ENCODE measurements at regions not wholly inside any gene's neighbourhood (a gene's known extent, or its start where the extent isn't known, plus 50 kb on each side); places are given as distances from the start of the nearest gene placed in this dataset.

- no peak for TF ChIP-seq CTCF (IDR thresholded peaks at IDR 0.05)
- TF ChIP-seq POLR2A (IDR thresholded peaks at IDR 0.05) = no peak
These were observed 605.5 kb upstream of the SALL1 start for GRCh38 chr16:51756447-51757123.

Measured in uterus (tissue), 2 donors.